HepG2 (cell line): ENCODE measurements at regions not wholly inside any gene's neighbourhood (a gene's known extent, or its start where the extent isn't known, plus 50 kb on each side); places are given as distances from the start of the nearest gene placed in this dataset.

Experiments
- ATAC-seq: fragments of 200-7000 bp; cut with Tn5 transposase; 3 replicates; pipeline ENCODE4 v1.9.1; 2020; ENCODE audit warnings: mild to moderate bottlenecking, moderate library complexity
- BruUV-seq: library from RNA; stranded (reverse); fragments of 400-500 nt; replicated peaks from 2 replicates; lab custom pipeline; 2021; lab: Mats Ljungman, UMichigan
- CTCF ChIA-PET: fragments of 300-600 bp; formaldehyde crosslinking; extraction: SDS; loops from one replicate; lab custom pipeline; 2021; ENCODE audit warnings: low total read pairs, inconsistent platforms, low intra/inter-chr PET ratio; lab: Yijun Ruan, JAX
- POLR2A ChIA-PET: fragments of 350-600 bp; sonication (Branson Sonifier 250); formaldehyde crosslinking; loops from one replicate; lab custom pipeline; 2020; ENCODE audit warnings: antibody characterized with exemption, inconsistent platforms; lab: Yijun Ruan, JAX
- DNase-seq: peaks from one replicate; pipeline ENCODE4 v3.0.0-alpha.2; 2015; ENCODE audit warnings: low spot score
- FAIRE-seq: peaks from 3 replicates; lab custom pipeline; 2011; peaks lifted over from hg19 to GRCh38; lab: Jason Lieb, UNC
- H2AFZ ChIP-seq: one replicate; pipeline ENCODE4 v1.6.1; 2011; ENCODE audit warnings: low read length, inconsistent platforms
- H3K27ac ChIP-seq: fragments of 300-600 bp; 3 replicates; pipeline ENCODE4 v1.8.0; 2011; ENCODE audit warnings: mixed run types, mild to moderate bottlenecking, mixed read lengths, low read length, inconsistent platforms; ENCODE audit not compliant: insufficient read depth; ENCODE audit errors: extremely low read length
- H3K27me3 ChIP-seq, 2 experiments: fragments of 200-600 bp in 1 of 2; 2 replicates in 1 of 2; 3 replicates in 1 of 2; pipeline versions ENCODE4 v1.6.0 to v1.8.0; 2011; ENCODE audit warnings: low read length in 2 of 2, mild to moderate bottlenecking in 2 of 2, moderate library complexity in 2 of 2, inconsistent platforms in 1 of 2; ENCODE audit not compliant: insufficient read depth in 2 of 2, control insufficient read depth in 1 of 2
- H3K36me3 ChIP-seq, 2 experiments: fragments of 200-600 bp in 1 of 2; replicated peaks in 1 of 2; 2 replicates in 1 of 2; 3 replicates in 1 of 2; pipeline versions ENCODE4 v1.5.1 to v1.8.0; 2011; ENCODE audit warnings: low read length in 2 of 2, inconsistent platforms in 1 of 2; ENCODE audit not compliant: insufficient read depth in 2 of 2, control insufficient read depth in 1 of 2
- H3K4me1 ChIP-seq: 2 replicates; pipeline ENCODE4 v1.5.1; 2012; ENCODE audit warnings: low read length, inconsistent platforms; ENCODE audit not compliant: insufficient read depth
- H3K4me2 ChIP-seq: 2 replicates; pipeline ENCODE4 v1.6.0; 2011; ENCODE audit warnings: low read depth, low read length, inconsistent platforms
- H3K4me3 ChIP-seq, 3 experiments: fragments of 200-600 bp in 1 of 3; sonication (generic), shearing (Covaris generic) in 1 of 3; replicated peaks in 1 of 3; 2 replicates each; pipeline ENCODE4 v1.5.1; 2011 to 2016; ENCODE audit warnings: low read length in 3 of 3, inconsistent platforms in 2 of 3, low read depth in 2 of 3, mild to moderate bottlenecking in 2 of 3, control low read depth in 1 of 3, mixed read lengths in 1 of 3; ENCODE audit not compliant: insufficient read depth in 1 of 3
- H3K79me2 ChIP-seq: one replicate; pipeline ENCODE4 v1.6.1; 2011; ENCODE audit warnings: low read length, inconsistent platforms; ENCODE audit not compliant: insufficient read depth
- H3K9ac ChIP-seq: 2 replicates; pipeline ENCODE4 v1.6.0; 2011; ENCODE audit warnings: mild to moderate bottlenecking, low read depth, low read length, inconsistent platforms; ENCODE audit not compliant: insufficient read depth
- H3K9me3 ChIP-seq: 2 replicates; pipeline ENCODE4 v1.5.1; 2012; ENCODE audit warnings: mild to moderate bottlenecking, low read length
- H4K20me1 ChIP-seq: 2 replicates; pipeline ENCODE4 v1.6.0; 2011; ENCODE audit warnings: inconsistent platforms, mild to moderate bottlenecking, low read length, moderate library complexity; ENCODE audit not compliant: insufficient read depth
- ASH2L ChIP-seq: fragments of 300-600, 200-600 bp; sonication (generic); IDR thresholded peaks from 2 replicates; pipeline ENCODE4 v1.7.0; 2017; ENCODE audit warnings: low read depth, mild to moderate bottlenecking, moderate library complexity, mixed read lengths, low read length; ENCODE audit not compliant: insufficient read length
- KDM5B ChIP-seq: sonication (generic); formaldehyde crosslinking; IDR thresholded peaks from 2 replicates; pipeline ENCODE4 v1.4.0; 2020; ENCODE audit warnings: missing genetic modification reagents, mild to moderate bottlenecking, borderline replicate concordance
- KLF11 ChIP-seq: IDR thresholded peaks from 2 replicates; pipeline ENCODE4 v1.6.1; 2016; ENCODE audit warnings: missing compliant biosample characterization
- MYC ChIP-seq: sonication (generic); formaldehyde crosslinking; IDR thresholded peaks from 2 replicates; pipeline ENCODE4 v1.9.0; 2021; ENCODE audit warnings: missing genetic modification reagents, borderline replicate concordance
- TGIF2 ChIP-seq: IDR thresholded peaks from 2 replicates; pipeline ENCODE4 v1.6.1; 2016; ENCODE audit warnings: control low read depth, missing compliant biosample characterization
- ZNF550 ChIP-seq: sonication (generic); formaldehyde crosslinking; IDR thresholded peaks from 2 replicates; pipeline ENCODE4 v1.4.0; 2020; ENCODE audit warnings: mild to moderate bottlenecking, missing genetic modification reagents, borderline replicate concordance
- WGBS: methylation state at CpG from one replicate; pipeline ENCODE4 v1.1.6; 2017; ENCODE audit warnings: low lambda C conversion rate; 5-methylcytosine and 5-hydroxymethylcytosine counted together
- in situ Hi-C: cut with HindIII; loops from 2 replicates; pipeline ENCODE4 v1.10.0; 2017; ENCODE audit warnings: low pct_unique_long_range_greater_than_20kb; ENCODE audit not compliant: extremely low pct_ligation_motif_present
- intact Hi-C: fragments of 100-400 bp; cut with micrococcal nuclease; formaldehyde crosslinking; loops from one replicate; pipeline ENCODE4 v1.10.0; 2022; ENCODE audit not compliant: unreplicated experiment
- TF ChIP-seq, protein P1 (sequence below): sonication (generic); formaldehyde crosslinking; IDR thresholded peaks from 2 replicates; pipeline ENCODE4 v1.9.0; 2022; ENCODE audit warnings: low read depth, missing genetic modification reagents
- TF ChIP-seq, protein P2 (sequence below): sonication (generic); formaldehyde crosslinking; IDR thresholded peaks from 2 replicates; pipeline ENCODE4 v1.4.0; 2020; ENCODE audit warnings: mild to moderate bottlenecking, missing genetic modification reagents, borderline replicate concordance
- TF ChIP-seq, protein P3 (sequence below): IDR thresholded peaks from 2 replicates; pipeline ENCODE4 v1.6.1; 2018; ENCODE audit warnings: missing genetic modification reagents

DNA sequence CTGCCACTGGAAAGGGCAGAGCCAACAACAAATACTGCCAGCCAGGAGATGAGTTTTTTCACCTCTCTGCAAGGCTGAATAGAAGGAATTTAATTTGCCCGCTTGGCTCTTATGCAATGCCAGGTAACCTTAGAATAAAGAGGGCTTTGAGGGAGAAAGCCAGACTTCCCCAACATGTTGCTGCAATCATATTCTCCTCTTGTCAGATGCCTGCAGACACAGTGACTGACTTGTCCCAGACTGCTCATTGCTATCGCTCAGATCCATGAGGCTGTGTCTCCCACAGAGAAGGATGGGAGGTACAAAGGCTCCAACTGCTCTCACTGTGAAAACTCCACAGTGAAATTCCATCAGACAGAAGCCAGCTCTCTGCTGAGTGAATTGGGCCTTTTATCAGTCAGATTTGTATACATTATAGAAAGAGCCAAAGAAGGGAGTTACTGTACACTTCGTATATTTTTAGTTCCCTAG lies 517.0 kb upstream of the ID4 start:
- ATAC-seq (no peak), FAIRE-seq (no peak), DNase-seq (no peak)
- Histone ChIP-seq H3K9me3 (peaks cover 60% of the 10 kb centered on the region), H3K9ac (no peak overlapping the region), H3K4me1 (no peaks in the 10 kb centered on the region), H4K20me1 (no peaks in the 10 kb centered on the region), H3K27ac (no peak overlapping the region), H3K4me3 (no peak overlapping the region), H3K36me3 (no peaks in the 10 kb centered on the region), H3K79me2 (no peaks in the 10 kb centered on the region), H3K4me2 (no peak overlapping the region), H2AFZ (no peak overlapping the region), H3K27me3 (no peaks in the 10 kb centered on the region)
- no TSS peak for BruUV-seq
- in situ Hi-C loops (no loop called here), intact Hi-C loops (no loop called here)
- ChIA-PET POLR2A (no interaction called here), CTCF (no interaction called here)
- TF ChIP-seq KLF11 (CRISPR knock-in tag) (no peak), TGIF2 (CRISPR knock-in tag) (no peak), ASH2L (no peak)
- TF ChIP-seq, protein P1, sequence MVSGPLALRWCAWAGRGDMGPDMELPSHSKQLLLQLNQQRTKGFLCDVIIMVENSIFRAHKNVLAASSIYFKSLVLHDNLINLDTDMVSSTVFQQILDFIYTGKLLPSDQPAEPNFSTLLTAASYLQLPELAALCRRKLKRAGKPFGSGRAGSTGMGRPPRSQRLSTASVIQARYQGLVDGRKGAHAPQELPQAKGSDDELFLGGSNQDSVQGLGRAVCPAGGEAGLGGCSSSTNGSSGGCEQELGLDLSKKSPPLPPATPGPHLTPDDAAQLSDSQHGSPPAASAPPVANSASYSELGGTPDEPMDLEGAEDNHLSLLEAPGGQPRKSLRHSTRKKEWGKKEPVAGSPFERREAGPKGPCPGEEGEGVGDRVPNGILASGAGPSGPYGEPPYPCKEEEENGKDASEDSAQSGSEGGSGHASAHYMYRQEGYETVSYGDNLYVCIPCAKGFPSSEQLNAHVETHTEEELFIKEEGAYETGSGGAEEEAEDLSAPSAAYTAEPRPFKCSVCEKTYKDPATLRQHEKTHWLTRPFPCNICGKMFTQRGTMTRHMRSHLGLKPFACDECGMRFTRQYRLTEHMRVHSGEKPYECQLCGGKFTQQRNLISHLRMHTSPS (CRISPR knock-in tag), result no peak
- 7% methylated on average over 3 of the region's 3 CpGs for WGBS

DNA sequence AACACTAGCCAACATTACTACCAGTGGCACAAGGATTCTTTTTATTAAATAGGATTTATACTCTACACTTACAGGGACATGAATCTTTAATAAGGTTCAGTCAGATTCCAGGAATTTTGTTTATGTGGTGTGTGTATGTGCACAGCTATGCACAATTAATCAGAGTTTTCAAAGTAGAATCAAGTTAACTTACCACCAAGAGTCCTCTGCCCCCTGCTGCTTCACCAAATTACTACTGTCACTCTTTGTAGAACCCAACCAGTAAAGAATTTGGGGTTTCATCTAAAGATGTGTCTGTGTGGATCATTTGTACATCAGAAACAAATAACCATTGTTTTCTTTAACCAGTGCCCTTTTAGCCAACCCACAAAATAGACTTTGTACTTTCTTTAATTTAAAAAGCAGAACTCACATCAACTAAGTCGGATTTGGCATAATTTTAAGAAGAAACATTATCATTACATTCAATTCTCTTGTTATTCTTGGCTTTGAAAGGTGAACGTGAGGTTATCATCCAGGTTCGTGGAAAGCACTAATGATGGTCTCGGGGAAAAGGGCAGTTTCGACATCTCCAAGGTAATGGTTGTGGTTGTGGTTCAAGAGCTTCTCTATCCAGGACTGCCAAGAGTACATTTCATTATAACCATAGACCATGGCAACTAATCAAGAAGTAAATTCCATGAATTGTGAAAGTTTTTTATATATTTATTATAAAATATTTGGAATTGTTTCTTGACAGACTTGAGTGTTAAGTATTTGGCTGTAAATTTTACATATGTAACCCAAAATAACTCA lies 514.3 kb upstream of the ID4 start:
- H2AFZ ChIP-seq, result no peak overlapping the region
- in situ Hi-C loops, result no loop called here
- BruUV-seq, result no TSS peak
- no peaks in the 10 kb centered on the region for H3K79me2 ChIP-seq
- ChIA-PET CTCF (no interaction called here), POLR2A (no interaction called here)
- no peak overlapping the region; a peak in 1 of 6 replicates for H3K4me3 ChIP-seq
- no peak overlapping the region for H3K9ac ChIP-seq
- no peak for FAIRE-seq
- ATAC-seq, result no peak
- H3K27me3 ChIP-seq, result no peaks in the 10 kb centered on the region
- 6% methylated on average over 5 of the region's 5 CpGs for WGBS
- H4K20me1 ChIP-seq, result no peaks in the 10 kb centered on the region
- no peaks in the 10 kb centered on the region for H3K36me3 ChIP-seq
- H3K9me3 ChIP-seq, result peaks cover 36% of the 10 kb centered on the region
- intact Hi-C loops, result no loop called here
- H3K27ac ChIP-seq, result no peak overlapping the region
- no peak for DNase-seq
- H3K4me1 ChIP-seq, result no peaks in the 10 kb centered on the region
- H3K4me2 ChIP-seq, result no peak overlapping the region
- no peak for TF ChIP-seq ZNF550 (CRISPR knock-in tag)
- TF ChIP-seq, protein P2, sequence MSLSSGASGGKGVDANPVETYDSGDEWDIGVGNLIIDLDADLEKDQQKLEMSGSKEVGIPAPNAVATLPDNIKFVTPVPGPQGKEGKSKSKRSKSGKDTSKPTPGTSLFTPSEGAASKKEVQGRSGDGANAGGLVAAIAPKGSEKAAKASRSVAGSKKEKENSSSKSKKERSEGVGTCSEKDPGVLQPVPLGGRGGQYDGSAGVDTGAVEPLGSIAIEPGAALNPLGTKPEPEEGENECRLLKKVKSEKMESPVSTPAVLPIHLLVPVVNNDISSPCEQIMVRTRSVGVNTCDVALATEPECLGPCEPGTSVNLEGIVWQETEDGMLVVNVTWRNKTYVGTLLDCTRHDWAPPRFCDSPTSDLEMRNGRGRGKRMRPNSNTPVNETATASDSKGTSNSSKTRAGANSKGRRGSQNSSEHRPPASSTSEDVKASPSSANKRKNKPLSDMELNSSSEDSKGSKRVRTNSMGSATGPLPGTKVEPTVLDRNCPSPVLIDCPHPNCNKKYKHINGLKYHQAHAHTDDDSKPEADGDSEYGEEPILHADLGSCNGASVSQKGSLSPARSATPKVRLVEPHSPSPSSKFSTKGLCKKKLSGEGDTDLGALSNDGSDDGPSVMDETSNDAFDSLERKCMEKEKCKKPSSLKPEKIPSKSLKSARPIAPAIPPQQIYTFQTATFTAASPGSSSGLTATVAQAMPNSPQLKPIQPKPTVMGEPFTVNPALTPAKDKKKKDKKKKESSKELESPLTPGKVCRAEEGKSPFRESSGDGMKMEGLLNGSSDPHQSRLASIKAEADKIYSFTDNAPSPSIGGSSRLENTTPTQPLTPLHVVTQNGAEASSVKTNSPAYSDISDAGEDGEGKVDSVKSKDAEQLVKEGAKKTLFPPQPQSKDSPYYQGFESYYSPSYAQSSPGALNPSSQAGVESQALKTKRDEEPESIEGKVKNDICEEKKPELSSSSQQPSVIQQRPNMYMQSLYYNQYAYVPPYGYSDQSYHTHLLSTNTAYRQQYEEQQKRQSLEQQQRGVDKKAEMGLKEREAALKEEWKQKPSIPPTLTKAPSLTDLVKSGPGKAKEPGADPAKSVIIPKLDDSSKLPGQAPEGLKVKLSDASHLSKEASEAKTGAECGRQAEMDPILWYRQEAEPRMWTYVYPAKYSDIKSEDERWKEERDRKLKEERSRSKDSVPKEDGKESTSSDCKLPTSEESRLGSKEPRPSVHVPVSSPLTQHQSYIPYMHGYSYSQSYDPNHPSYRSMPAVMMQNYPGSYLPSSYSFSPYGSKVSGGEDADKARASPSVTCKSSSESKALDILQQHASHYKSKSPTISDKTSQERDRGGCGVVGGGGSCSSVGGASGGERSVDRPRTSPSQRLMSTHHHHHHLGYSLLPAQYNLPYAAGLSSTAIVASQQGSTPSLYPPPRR (CRISPR knock-in tag), result no peak
- TF ChIP-seq, protein P3, sequence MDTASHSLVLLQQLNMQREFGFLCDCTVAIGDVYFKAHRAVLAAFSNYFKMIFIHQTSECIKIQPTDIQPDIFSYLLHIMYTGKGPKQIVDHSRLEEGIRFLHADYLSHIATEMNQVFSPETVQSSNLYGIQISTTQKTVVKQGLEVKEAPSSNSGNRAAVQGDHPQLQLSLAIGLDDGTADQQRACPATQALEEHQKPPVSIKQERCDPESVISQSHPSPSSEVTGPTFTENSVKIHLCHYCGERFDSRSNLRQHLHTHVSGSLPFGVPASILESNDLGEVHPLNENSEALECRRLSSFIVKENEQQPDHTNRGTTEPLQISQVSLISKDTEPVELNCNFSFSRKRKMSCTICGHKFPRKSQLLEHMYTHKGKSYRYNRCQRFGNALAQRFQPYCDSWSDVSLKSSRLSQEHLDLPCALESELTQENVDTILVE (CRISPR knock-in tag), result no peak
- TF ChIP-seq KDM5B (CRISPR knock-in tag), result no peak
- TF ChIP-seq MYC, result no peak
